Left lung (tissue), 4 donors: ENCODE measurements at regions not wholly inside any gene's neighbourhood (a gene's known extent, or its start where the extent isn't known, plus 50 kb on each side); places are given as distances from the start of the nearest gene placed in this dataset.

ENCODE experiments used
- ATAC-seq: fragments of 200-7000 bp; cut with Tn5 transposase; one replicate; pipeline ENCODE4 v1.9.1; 2020; ENCODE audit warnings: moderate library complexity
- DNase-seq, 4 donors: peaks; one replicate each; pipeline ENCODE4 v3.0.0-alpha.2; 2013 to 2020
- H3K27ac ChIP-seq, 2 donors: fragments of 200-600 bp; sonication (generic) in 1 of 2; one replicate each; pipeline versions ENCODE4 v1.5.0 to v1.8.0; 2020 to 2021
- H3K27me3 ChIP-seq, 2 donors: fragments of 200-600 bp; sonication (generic) in 1 of 2; one replicate each; pipeline versions ENCODE4 v1.5.0 to v1.8.0; 2020 to 2021
- H3K36me3 ChIP-seq, 2 donors: fragments of 200-600 bp; sonication (generic) in 1 of 2; one replicate each; pipeline versions ENCODE4 v1.5.0 to v1.8.0; 2020 to 2021
- H3K4me1 ChIP-seq, 2 donors: fragments of 200-600 bp; one replicate each; pipeline ENCODE4 v1.8.0; 2021
- H3K4me3 ChIP-seq, 2 donors: fragments of 200-600 bp; sonication (generic) in 1 of 2; one replicate each; pipeline versions ENCODE4 v1.5.0 to v1.8.0; 2020 to 2021; ENCODE audit warnings: mild to moderate bottlenecking in 1 of 2
- H3K9me3 ChIP-seq, 2 donors: fragments of 200-600 bp; sonication (generic) in 1 of 2; one replicate each; pipeline versions ENCODE4 v1.5.0 to v1.8.0; 2020 to 2021
- intact Hi-C, 2 donors: fragments of 100-400 bp; cut with DNase I; formaldehyde crosslinking; loops; one replicate each; pipeline versions ENCODE4 v1.11.2 to v1.14.2; 2022
- TF ChIP-seq, protein P1 (sequence below), 2 donors: fragments of 200-600 bp; sonication (generic) in 1 of 2; IDR thresholded peaks; one replicate each; pipeline versions ENCODE4 v1.5.0 to v1.8.0; 2021; ENCODE audit warnings: antibody characterized with exemption in 2 of 2
- donor health status: DM: no; HTN: yes; CAD: no.
- donor health status: DM: no; HTN: no; CAD: no.

DNA sequence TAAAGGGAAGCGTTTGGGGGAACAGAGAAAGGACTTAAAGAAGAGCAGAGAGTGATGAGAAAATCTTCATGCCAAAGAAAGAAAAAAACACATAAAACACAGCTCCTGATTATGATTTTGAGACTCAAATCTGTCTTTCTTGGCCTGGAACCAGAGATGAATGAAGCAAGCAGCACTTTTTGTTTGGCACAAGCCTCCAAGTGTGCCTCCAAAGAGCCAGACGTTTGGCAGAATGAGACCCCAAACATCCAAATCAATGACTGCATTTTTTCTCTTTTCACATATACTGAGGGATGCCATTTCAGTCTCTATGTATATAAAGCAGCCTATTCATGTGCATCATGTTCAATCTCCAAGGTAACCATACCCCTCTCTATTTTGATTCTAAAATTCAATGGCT lies 424.2 kb downstream of the TUSC1 start:
- Histone ChIP-seq H3K4me3 (no peak overlapping the region), H3K9me3 (peaks cover 0 to 2% of the 10 kb centered on the region in 2 donors), H3K4me1 (no peaks in the 10 kb centered on the region), H3K27me3 (no peaks in the 10 kb centered on the region), H3K36me3 (no peaks in the 10 kb centered on the region), H3K27ac (no peak overlapping the region)
- no peak for DNase-seq
- TF ChIP-seq, protein P1, sequence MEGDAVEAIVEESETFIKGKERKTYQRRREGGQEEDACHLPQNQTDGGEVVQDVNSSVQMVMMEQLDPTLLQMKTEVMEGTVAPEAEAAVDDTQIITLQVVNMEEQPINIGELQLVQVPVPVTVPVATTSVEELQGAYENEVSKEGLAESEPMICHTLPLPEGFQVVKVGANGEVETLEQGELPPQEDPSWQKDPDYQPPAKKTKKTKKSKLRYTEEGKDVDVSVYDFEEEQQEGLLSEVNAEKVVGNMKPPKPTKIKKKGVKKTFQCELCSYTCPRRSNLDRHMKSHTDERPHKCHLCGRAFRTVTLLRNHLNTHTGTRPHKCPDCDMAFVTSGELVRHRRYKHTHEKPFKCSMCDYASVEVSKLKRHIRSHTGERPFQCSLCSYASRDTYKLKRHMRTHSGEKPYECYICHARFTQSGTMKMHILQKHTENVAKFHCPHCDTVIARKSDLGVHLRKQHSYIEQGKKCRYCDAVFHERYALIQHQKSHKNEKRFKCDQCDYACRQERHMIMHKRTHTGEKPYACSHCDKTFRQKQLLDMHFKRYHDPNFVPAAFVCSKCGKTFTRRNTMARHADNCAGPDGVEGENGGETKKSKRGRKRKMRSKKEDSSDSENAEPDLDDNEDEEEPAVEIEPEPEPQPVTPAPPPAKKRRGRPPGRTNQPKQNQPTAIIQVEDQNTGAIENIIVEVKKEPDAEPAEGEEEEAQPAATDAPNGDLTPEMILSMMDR (IDR thresholded peaks at IDR 0.05) = no peak
- intact Hi-C loops = no loop called here
- no peak for ATAC-seq

DNA sequence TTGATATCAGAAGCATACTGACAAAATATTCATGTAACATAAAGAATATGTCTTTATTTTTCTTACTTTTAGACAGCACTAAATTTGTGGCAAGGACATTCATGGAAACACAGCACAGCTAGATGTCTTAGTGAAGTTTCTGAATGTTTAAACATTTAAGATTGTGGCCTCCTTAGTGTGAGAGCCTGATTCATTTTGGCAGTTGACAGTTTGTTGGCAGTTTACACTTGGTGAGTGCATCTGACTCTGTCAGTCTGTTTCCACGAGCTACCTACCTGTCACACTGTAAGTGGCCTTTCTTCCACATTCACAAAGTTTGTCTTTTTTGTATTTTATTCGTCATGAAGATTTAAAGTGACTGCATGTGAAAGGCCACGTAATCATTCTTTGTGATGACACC lies 436.8 kb downstream of the TUSC1 start:
- ATAC-seq = no peak
- no peaks in the 10 kb centered on the region for H3K4me1 ChIP-seq
- no peaks in the 10 kb centered on the region for H3K27me3 ChIP-seq
- no peaks in the 10 kb centered on the region for H3K36me3 ChIP-seq
- H3K9me3 ChIP-seq = no peaks in the 10 kb centered on the region
- intact Hi-C loops = no loop called here
- TF ChIP-seq, protein P1 (IDR thresholded peaks at IDR 0.05) = no peak
- no peak for DNase-seq
- H3K27ac ChIP-seq = no peak overlapping the region
- H3K4me3 ChIP-seq = no peak overlapping the region

DNA sequence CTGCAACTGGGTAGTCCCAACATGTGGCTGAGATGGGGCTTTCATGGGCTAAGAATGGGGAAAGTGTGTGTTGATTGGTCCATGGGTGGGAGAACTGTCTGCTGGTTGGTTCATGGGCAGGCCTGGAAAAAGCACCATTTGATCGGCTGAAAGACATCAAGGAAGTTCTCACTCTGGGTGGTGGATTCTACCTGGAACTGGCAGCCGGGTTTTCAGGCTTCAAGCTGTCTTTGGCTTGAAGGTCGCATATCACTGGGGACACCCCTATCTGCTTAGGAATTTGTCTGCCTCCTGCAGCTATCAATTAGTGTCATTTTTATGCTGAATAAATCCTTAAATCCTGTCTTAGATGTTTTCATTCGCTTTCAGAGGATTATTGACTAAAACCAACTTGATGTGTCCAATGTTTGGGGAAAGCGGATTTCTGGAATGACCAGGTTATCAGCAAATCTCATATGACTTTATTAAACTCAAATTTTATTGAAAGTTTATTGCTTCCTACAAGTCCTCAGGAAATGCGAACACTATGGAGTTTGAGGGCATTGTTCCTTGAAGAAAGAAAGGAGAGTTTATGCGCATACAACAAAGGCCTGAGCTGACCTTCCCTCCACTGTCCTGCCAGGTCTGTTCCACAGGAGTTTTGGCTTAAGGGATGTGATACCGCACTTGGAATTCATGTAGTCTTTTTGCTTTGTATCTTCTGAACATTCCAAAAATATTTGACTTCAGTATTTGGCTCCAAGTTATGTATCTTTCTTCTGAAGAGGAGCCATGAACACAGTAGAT lies 451.1 kb downstream of the TUSC1 start:
- no peak for ATAC-seq
- TF ChIP-seq, protein P1 (IDR thresholded peaks at IDR 0.05) = no peak
- H3K27me3 ChIP-seq = no peaks in the 10 kb centered on the region
- H3K4me1 ChIP-seq = no peaks in the 10 kb centered on the region
- H3K36me3 ChIP-seq = no peaks in the 10 kb centered on the region
- H3K9me3 ChIP-seq = peaks cover 0 to 21% of the 10 kb centered on the region in 2 donors
- no peak for DNase-seq
- H3K4me3 ChIP-seq = no peak overlapping the region
- intact Hi-C loops = no loop called here
- no peak overlapping the region for H3K27ac ChIP-seq

DNA sequence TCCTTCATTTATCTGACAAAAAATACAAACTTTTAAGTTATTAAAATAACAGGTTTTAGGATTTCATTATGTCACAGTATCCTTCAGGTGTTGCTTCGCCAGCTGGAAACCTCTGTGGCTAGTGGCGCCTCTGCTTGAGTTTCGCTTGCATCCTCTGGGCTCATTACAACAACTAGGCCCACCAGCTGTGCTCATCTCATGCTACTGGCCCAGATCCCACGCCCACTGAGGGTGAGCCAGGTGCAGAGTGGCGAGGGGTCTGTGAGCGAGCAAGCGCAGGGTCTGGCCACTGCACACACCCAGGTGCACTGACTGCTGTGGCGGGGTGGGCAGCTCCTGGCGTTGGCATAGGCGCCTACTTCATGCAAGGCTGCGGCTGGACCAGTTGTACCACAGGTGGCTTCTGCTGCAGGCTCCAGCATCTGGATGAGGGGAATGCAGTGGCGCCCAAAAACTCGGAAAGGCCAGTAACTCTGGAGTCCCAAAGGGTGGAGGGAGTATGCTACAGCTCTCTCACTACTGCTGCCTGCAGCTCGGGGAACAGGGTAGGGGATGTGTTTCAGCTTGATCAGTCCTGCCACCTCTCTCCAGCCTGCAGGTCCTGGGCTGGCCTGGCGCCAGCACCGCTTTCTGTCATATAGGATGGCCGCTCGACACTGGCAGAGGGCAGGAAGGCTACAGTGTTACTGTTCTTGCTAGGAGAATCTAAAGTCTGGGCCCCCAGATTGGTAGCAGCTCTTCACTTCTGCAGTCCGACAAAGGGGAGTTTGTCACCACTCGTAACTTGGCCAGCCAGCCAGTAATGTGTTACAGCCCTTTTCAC lies 452.1 kb downstream of the TUSC1 start:
- Histone ChIP-seq H3K4me1 (no peaks in the 10 kb centered on the region), H3K27me3 (no peaks in the 10 kb centered on the region), H3K9me3 (peaks cover 0 to 19% of the 10 kb centered on the region in 2 donors), H3K27ac (no peak overlapping the region), H3K36me3 (no peaks in the 10 kb centered on the region), H3K4me3 (no peak overlapping the region)
- DNase-seq = peak in 1 of 4 donors; percentile 49
- TF ChIP-seq, protein P1 (IDR thresholded peaks at IDR 0.05) = no peak
- no peak for ATAC-seq
- intact Hi-C loops = no loop called here

DNA sequence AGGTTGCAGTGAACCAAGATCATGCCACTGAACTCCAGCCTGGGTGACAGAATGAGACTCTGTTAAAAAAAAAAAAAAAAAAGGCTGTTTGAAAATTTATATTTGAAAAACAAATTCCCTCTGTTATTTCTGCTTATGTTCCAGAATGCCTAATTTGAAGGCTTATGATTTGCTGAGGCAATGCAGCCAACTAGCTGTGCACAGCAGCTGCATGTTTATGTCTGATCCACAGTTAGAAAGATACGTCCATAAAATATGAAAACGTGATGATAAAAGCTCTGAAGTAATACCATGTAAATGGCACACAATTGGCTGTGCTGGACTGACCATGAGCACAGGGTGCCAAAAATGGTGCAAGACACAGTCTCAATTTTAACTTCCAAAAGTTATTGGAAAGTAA lies 453.2 kb downstream of the TUSC1 start:
- DNase-seq (peak in 1 of 4 donors; percentile 40), ATAC-seq (no peak)
- no peak overlapping the region for H3K4me3 ChIP-seq
- TF ChIP-seq, protein P1 (IDR thresholded peaks at IDR 0.05) = no peak
- peaks cover 0 to 10% of the 10 kb centered on the region in 2 donors for H3K9me3 ChIP-seq
- H3K27me3 ChIP-seq = no peaks in the 10 kb centered on the region
- no peaks in the 10 kb centered on the region for H3K36me3 ChIP-seq
- intact Hi-C loops = no loop called here
- H3K4me1 ChIP-seq = no peaks in the 10 kb centered on the region
- H3K27ac ChIP-seq = no peak overlapping the region
